Nephron (organoid): ENCODE measurements at regions not wholly inside any gene's neighbourhood (a gene's known extent, or its start where the extent isn't known, plus 50 kb on each side); places are given as distances from the start of the nearest gene placed in this dataset.

Experiments used
- H3K27ac Mint-ChIP-seq, 3 experiments: 2 replicates each; pipeline ENCODE4 v1.8.0; 2020; ENCODE audit warnings: mixed read lengths in 3 of 3, mild to moderate bottlenecking in 2 of 3, moderate library complexity in 1 of 3
- H3K27me3 Mint-ChIP-seq: 2 replicates; pipeline ENCODE4 v1.8.0; 2021; ENCODE audit warnings: low read depth, mild to moderate bottlenecking, moderate library complexity, mixed read lengths
- H3K36me3 Mint-ChIP-seq: 2 replicates; pipeline ENCODE4 v1.8.0; 2020; ENCODE audit warnings: low read depth, mixed read lengths
- H3K4me1 Mint-ChIP-seq: 2 replicates; pipeline ENCODE4 v1.8.0; 2020; ENCODE audit warnings: mixed read lengths
- H3K4me3 Mint-ChIP-seq, 3 experiments: 2 replicates each; pipeline ENCODE4 v1.8.0; 2020; ENCODE audit warnings: mild to moderate bottlenecking in 3 of 3, mixed read lengths in 3 of 3, moderate library complexity in 2 of 3
- H3K9me3 Mint-ChIP-seq: 2 replicates; pipeline ENCODE4 v1.8.0; 2020; ENCODE audit warnings: mixed read lengths
- CTCF ChIP-seq, 3 experiments: fragments of 200-600 bp; sonication (generic); IDR thresholded peaks; one replicate each; pipeline ENCODE4 v1.5.0; 2021; ENCODE audit warnings: antibody characterized with exemption in 3 of 3; ENCODE audit not compliant: unreplicated experiment in 3 of 3

GRCh38 chr3:164779816-164780215 is 298.5 kb downstream of the SI start:
- H3K27ac Mint-ChIP-seq = no peak overlapping the region
- no peak overlapping the region for H3K4me3 Mint-ChIP-seq
- no peaks in the 10 kb centered on the region for H3K9me3 Mint-ChIP-seq
- H3K4me1 Mint-ChIP-seq = no peaks in the 10 kb centered on the region
- no peak for TF ChIP-seq CTCF (IDR thresholded peaks at IDR 0.05; ENCODE audit: unreplicated experiment in 3 of 3)
- no peaks in the 10 kb centered on the region for H3K36me3 Mint-ChIP-seq
- no peaks in the 10 kb centered on the region for H3K27me3 Mint-ChIP-seq

- Mint-ChIP-seq H3K9me3 (no peaks in the 10 kb centered on the region), H3K27ac (no peak overlapping the region), H3K4me3 (no peak overlapping the region), H3K27me3 (no peaks in the 10 kb centered on the region), H3K4me1 (peaks cover 5% of the 10 kb centered on the region), H3K36me3 (no peaks in the 10 kb centered on the region)
- TF ChIP-seq CTCF (IDR thresholded peaks at IDR 0.05; ENCODE audit: unreplicated experiment in 3 of 3) = no peak
Measured at GRCh38 chr3:164752812-164753211, 325.5 kb downstream of the SI start.

- H3K27ac Mint-ChIP-seq = no peak overlapping the region
- TF ChIP-seq CTCF (IDR thresholded peaks at IDR 0.05; ENCODE audit: unreplicated experiment in 3 of 3) = no peak
- H3K9me3 Mint-ChIP-seq = no peaks in the 10 kb centered on the region
- no peaks in the 10 kb centered on the region for H3K27me3 Mint-ChIP-seq
- H3K36me3 Mint-ChIP-seq = no peaks in the 10 kb centered on the region
- no peak overlapping the region for H3K4me3 Mint-ChIP-seq
- peaks cover 5% of the 10 kb centered on the region for H3K4me1 Mint-ChIP-seq
Measured at GRCh38 chr3:164748626-164749025, 329.7 kb downstream of the SI start.

- H3K27ac Mint-ChIP-seq = no peak overlapping the region
- H3K36me3 Mint-ChIP-seq = no peaks in the 10 kb centered on the region
- TF ChIP-seq CTCF (IDR thresholded peaks at IDR 0.05; ENCODE audit: unreplicated experiment in 3 of 3) = no peak
- no peaks in the 10 kb centered on the region for H3K27me3 Mint-ChIP-seq
- no peak overlapping the region for H3K4me3 Mint-ChIP-seq
- H3K4me1 Mint-ChIP-seq = no peaks in the 10 kb centered on the region
- H3K9me3 Mint-ChIP-seq = no peaks in the 10 kb centered on the region
Measured at GRCh38 chr3:164741869-164742268, 336.4 kb downstream of the SI start.

GRCh38 chr3:164737174-164737573 is 341.1 kb downstream of the SI start:
- H3K9me3 Mint-ChIP-seq = no peaks in the 10 kb centered on the region
- no peak for TF ChIP-seq CTCF (IDR thresholded peaks at IDR 0.05; ENCODE audit: unreplicated experiment in 3 of 3)
- no peaks in the 10 kb centered on the region for H3K36me3 Mint-ChIP-seq
- no peaks in the 10 kb centered on the region for H3K4me1 Mint-ChIP-seq
- H3K27ac Mint-ChIP-seq = no peak overlapping the region
- no peaks in the 10 kb centered on the region for H3K27me3 Mint-ChIP-seq
- no peak overlapping the region for H3K4me3 Mint-ChIP-seq

- H3K4me3 Mint-ChIP-seq = no peak overlapping the region
Measured at GRCh38 chr3:164732166-164732565, 346.1 kb downstream of the SI start.

More at GRCh38 chr3:164732166-164732565, 346.1 kb downstream of the SI start:
- Mint-ChIP-seq H3K27me3 (no peaks in the 10 kb centered on the region), H3K27ac (no peak overlapping the region), H3K4me1 (no peaks in the 10 kb centered on the region), H3K36me3 (no peaks in the 10 kb centered on the region), H3K9me3 (no peaks in the 10 kb centered on the region)
- TF ChIP-seq CTCF (IDR thresholded peaks at IDR 0.05; ENCODE audit: unreplicated experiment in 3 of 3) = no peak
